ENCODE measurements at regions not wholly inside any gene's neighbourhood (a gene's known extent, or its start where the extent isn't known, plus 50 kb on each side); places are given as distances from the start of the nearest gene placed in this dataset.

DNA sequence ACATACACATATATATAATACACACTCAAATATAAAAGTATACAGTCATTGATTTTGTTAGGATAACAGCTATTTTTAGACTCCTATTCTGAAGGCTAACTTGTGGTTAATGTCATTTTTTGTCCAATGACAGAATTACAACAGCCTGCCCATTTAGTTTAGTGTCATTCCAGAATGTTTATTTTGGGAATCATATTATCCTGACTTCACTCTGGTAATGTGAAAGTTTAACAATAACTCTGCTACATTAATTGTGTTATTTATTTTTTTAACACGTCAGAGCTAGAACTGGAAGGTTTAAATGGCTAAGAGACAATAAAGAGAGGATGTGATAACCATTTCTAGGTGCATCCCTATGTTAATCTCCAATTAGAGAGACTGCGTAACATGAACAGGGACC is 648.1 kb downstream of the USP25 start:
- TF ChIP-seq CTCF (conservative IDR thresholded peaks at IDR 0.05; ENCODE audit: low read depth in 2 of 2) (no peak), EZH2phosphoT487 (IDR thresholded peaks at IDR 0.05; ENCODE audit: unreplicated experiment) (no peak), POLR2AphosphoS5 (IDR thresholded peaks at IDR 0.05; ENCODE audit: low read depth) (no peak), EZH2 (IDR thresholded peaks at IDR 0.05; ENCODE audit: low read depth, unreplicated experiment) (no peak), ZNF331 (CRISPR knock-in tag; IDR thresholded peaks at IDR 0.05; ENCODE audit: low read depth) (no peak), CREB1 (CRISPR knock-in tag; IDR thresholded peaks at IDR 0.05; ENCODE audit: low read depth) (no peak), JUNB (IDR thresholded peaks at IDR 0.05; ENCODE audit: unreplicated experiment) (no peak), ZNF114 (CRISPR knock-in tag; IDR thresholded peaks at IDR 0.05) (no peak), NANOG (IDR thresholded peaks at IDR 0.05; ENCODE audit: borderline replicate concordance) (no peak), STAT1 (IDR thresholded peaks at IDR 0.05; ENCODE audit: unreplicated experiment) (no peak), ETS1 (IDR thresholded peaks at IDR 0.05) (no peak)
- TF ChIP-seq, protein P1, sequence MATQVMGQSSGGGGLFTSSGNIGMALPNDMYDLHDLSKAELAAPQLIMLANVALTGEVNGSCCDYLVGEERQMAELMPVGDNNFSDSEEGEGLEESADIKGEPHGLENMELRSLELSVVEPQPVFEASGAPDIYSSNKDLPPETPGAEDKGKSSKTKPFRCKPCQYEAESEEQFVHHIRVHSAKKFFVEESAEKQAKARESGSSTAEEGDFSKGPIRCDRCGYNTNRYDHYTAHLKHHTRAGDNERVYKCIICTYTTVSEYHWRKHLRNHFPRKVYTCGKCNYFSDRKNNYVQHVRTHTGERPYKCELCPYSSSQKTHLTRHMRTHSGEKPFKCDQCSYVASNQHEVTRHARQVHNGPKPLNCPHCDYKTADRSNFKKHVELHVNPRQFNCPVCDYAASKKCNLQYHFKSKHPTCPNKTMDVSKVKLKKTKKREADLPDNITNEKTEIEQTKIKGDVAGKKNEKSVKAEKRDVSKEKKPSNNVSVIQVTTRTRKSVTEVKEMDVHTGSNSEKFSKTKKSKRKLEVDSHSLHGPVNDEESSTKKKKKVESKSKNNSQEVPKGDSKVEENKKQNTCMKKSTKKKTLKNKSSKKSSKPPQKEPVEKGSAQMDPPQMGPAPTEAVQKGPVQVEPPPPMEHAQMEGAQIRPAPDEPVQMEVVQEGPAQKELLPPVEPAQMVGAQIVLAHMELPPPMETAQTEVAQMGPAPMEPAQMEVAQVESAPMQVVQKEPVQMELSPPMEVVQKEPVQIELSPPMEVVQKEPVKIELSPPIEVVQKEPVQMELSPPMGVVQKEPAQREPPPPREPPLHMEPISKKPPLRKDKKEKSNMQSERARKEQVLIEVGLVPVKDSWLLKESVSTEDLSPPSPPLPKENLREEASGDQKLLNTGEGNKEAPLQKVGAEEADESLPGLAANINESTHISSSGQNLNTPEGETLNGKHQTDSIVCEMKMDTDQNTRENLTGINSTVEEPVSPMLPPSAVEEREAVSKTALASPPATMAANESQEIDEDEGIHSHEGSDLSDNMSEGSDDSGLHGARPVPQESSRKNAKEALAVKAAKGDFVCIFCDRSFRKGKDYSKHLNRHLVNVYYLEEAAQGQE (IDR thresholded peaks at IDR 0.05; ENCODE audit: unreplicated experiment) = no peak
- TF ChIP-seq, protein P2, sequence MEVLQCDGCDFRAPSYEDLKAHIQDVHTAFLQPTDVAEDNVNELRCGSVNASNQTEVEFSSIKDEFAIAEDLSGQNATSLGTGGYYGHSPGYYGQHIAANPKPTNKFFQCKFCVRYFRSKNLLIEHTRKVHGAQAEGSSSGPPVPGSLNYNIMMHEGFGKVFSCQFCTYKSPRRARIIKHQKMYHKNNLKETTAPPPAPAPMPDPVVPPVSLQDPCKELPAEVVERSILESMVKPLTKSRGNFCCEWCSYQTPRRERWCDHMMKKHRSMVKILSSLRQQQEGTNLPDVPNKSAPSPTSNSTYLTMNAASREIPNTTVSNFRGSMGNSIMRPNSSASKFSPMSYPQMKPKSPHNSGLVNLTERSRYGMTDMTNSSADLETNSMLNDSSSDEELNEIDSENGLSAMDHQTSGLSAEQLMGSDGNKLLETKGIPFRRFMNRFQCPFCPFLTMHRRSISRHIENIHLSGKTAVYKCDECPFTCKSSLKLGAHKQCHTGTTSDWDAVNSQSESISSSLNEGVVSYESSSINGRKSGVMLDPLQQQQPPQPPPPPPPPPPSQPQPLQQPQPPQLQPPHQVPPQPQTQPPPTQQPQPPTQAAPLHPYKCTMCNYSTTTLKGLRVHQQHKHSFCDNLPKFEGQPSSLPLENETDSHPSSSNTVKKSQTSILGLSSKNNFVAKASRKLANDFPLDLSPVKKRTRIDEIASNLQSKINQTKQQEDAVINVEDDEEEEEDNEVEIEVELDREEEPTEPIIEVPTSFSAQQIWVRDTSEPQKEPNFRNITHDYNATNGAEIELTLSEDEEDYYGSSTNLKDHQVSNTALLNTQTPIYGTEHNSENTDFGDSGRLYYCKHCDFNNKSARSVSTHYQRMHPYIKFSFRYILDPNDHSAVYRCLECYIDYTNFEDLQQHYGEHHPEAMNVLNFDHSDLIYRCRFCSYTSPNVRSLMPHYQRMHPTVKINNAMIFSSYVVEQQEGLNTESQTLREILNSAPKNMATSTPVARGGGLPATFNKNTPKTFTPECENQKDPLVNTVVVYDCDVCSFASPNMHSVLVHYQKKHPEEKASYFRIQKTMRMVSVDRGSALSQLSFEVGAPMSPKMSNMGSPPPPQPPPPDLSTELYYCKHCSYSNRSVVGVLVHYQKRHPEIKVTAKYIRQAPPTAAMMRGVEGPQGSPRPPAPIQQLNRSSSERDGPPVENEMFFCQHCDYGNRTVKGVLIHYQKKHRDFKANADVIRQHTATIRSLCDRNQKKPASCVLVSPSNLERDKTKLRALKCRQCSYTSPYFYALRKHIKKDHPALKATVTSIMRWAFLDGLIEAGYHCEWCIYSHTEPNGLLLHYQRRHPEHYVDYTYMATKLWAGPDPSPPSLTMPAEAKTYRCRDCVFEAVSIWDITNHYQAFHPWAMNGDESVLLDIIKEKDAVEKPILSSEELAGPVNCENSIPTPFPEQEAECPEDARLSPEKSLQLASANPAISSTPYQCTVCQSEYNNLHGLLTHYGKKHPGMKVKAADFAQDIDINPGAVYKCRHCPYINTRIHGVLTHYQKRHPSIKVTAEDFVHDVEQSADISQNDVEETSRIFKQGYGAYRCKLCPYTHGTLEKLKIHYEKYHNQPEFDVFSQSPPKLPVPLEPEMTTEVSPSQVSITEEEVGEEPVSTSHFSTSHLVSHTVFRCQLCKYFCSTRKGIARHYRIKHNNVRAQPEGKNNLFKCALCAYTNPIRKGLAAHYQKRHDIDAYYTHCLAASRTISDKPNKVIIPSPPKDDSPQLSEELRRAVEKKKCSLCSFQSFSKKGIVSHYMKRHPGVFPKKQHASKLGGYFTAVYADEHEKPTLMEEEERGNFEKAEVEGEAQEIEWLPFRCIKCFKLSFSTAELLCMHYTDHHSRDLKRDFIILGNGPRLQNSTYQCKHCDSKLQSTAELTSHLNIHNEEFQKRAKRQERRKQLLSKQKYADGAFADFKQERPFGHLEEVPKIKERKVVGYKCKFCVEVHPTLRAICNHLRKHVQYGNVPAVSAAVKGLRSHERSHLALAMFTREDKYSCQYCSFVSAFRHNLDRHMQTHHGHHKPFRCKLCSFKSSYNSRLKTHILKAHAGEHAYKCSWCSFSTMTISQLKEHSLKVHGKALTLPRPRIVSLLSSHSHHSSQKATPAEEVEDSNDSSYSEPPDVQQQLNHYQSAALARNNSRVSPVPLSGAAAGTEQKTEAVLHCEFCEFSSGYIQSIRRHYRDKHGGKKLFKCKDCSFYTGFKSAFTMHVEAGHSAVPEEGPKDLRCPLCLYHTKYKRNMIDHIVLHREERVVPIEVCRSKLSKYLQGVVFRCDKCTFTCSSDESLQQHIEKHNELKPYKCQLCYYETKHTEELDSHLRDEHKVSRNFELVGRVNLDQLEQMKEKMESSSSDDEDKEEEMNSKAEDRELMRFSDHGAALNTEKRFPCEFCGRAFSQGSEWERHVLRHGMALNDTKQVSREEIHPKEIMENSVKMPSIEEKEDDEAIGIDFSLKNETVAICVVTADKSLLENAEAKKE (CRISPR knock-in tag; IDR thresholded peaks at IDR 0.05) = no peak

Measured in GM23338 (cell line).